Loucy (cell line): ENCODE measurements at regions not wholly inside any gene's neighbourhood (a gene's known extent, or its start where the extent isn't known, plus 50 kb on each side); places are given as distances from the start of the nearest gene placed in this dataset.
A peak's percentile ranks its signal among the peaks of the same experiment; 100 is the strongest.

Experiments used
- EZH2phosphoT487 ChIP-seq: fragments of 200-600 bp; IDR thresholded peaks from 2 replicates; pipeline ENCODE4 v1.6.1; 2018; ENCODE audit warnings: antibody characterized with exemption, mild to moderate bottlenecking, moderate library complexity, borderline replicate concordance
- TF ChIP-seq, protein P1 (sequence below): fragments of 200-600 bp; sonication (generic); conservative IDR thresholded peaks from 2 replicates; pipeline ENCODE4 v1.5.1; 2014; ENCODE audit warnings: mild to moderate bottlenecking, antibody characterized with exemption, low read length

DNA sequence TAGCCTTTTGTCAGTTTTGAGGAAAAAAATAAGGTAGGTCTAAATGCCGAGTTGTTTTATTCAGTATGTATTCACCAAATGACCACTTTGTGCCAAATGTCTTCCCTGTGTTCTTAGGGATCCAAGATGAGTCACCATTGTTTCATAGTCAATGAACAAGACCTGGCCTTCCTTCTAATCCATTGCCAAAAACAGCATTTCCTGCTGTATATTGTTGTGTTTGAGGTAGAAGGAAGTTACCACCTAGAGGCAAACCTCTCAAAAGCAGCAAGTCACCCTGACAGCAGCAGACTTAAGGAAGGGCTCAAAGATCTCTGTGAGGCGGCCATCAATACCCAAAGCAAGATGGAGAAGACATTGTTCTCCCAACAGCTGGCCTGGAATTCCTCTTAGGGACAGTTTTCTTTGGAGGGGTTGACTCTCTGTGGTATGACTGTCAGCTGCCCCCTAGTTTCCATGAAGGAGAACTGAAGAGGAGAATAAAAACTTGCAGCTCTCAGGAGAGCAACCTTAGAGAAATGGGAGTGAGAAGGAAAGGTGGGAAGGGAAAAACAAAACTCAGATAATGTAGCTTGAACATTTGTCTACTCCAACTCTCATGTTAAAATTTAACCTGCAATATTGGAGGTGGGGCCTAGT is 328.3 kb downstream of the LRATD1 start:
- TF ChIP-seq EZH2phosphoT487 = no peak
- TF ChIP-seq, protein P1, sequence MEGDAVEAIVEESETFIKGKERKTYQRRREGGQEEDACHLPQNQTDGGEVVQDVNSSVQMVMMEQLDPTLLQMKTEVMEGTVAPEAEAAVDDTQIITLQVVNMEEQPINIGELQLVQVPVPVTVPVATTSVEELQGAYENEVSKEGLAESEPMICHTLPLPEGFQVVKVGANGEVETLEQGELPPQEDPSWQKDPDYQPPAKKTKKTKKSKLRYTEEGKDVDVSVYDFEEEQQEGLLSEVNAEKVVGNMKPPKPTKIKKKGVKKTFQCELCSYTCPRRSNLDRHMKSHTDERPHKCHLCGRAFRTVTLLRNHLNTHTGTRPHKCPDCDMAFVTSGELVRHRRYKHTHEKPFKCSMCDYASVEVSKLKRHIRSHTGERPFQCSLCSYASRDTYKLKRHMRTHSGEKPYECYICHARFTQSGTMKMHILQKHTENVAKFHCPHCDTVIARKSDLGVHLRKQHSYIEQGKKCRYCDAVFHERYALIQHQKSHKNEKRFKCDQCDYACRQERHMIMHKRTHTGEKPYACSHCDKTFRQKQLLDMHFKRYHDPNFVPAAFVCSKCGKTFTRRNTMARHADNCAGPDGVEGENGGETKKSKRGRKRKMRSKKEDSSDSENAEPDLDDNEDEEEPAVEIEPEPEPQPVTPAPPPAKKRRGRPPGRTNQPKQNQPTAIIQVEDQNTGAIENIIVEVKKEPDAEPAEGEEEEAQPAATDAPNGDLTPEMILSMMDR = 0 out of 2 replicates have a peak, but pooled peaks have one; percentile 13
